SK-N-SH treated with all-trans-retinoic acid at 6 μM for 48 hours (cell line): ENCODE measurements at regions not wholly inside any gene's neighbourhood (a gene's known extent, or its start where the extent isn't known, plus 50 kb on each side); places are given as distances from the start of the nearest gene placed in this dataset.

Experiments
- ATAC-seq: fragments of 200-7000 bp; cut with Tn5 transposase; 3 replicates; pipeline ENCODE4 v1.9.1; 2020; ENCODE audit warnings: mild to moderate bottlenecking, moderate library complexity
- ARNTL ChIP-seq: fragments of 450-650 bp; formaldehyde crosslinking; IDR thresholded peaks from 2 replicates; pipeline ENCODE4 v1.5.0; 2020; ENCODE audit warnings: low read depth, mild to moderate bottlenecking, moderate library complexity, borderline replicate concordance
- BACH2 ChIP-seq: fragments of 250-450 bp; sonication (Bioruptor Pico); IDR thresholded peaks from 2 replicates; pipeline ENCODE4 v1.9.0; 2021; ENCODE audit warnings: mild to moderate bottlenecking, borderline replicate concordance
- CSDC2 ChIP-seq: fragments of 250-450 bp; sonication (Bioruptor Pico); IDR thresholded peaks from 2 replicates; pipeline ENCODE4 v1.5.0; 2020; ENCODE audit warnings: mild to moderate bottlenecking, moderate library complexity
- ESRRG ChIP-seq: fragments of 250-450 bp; sonication (Bioruptor Pico); IDR thresholded peaks from 2 replicates; pipeline ENCODE4 v1.6.1; 2021; ENCODE audit warnings: mild to moderate bottlenecking
- ISL1 ChIP-seq: fragments of 250-450 bp; sonication (Bioruptor Pico); IDR thresholded peaks from 2 replicates; pipeline ENCODE4 v2.1.2; 2022; ENCODE audit warnings: mild to moderate bottlenecking, moderate library complexity
- OSR1 ChIP-seq: fragments of 250-450 bp; sonication (Bioruptor Pico); IDR thresholded peaks from 2 replicates; pipeline ENCODE4 v1.8.0; 2022; ENCODE audit warnings: moderate library complexity, mild to moderate bottlenecking, inconsistent platforms
- PPARA ChIP-seq: fragments of 250-450 bp; sonication (Bioruptor Pico); IDR thresholded peaks from 2 replicates; pipeline ENCODE4 v1.5.0; 2020; ENCODE audit warnings: mild to moderate bottlenecking, borderline replicate concordance
- RARB ChIP-seq: fragments of 250-450 bp; sonication (Bioruptor Pico); IDR thresholded peaks from 2 replicates; pipeline ENCODE4 v1.8.0; 2021; ENCODE audit warnings: mild to moderate bottlenecking, moderate library complexity
- SNAI2 ChIP-seq: fragments of 250-450 bp; sonication (Bioruptor Pico); IDR thresholded peaks from 2 replicates; pipeline ENCODE4 v1.5.0; 2020; ENCODE audit warnings: mild to moderate bottlenecking, moderate library complexity
- TCF4 ChIP-seq: fragments of 250-450 bp; sonication (Bioruptor Pico); IDR thresholded peaks from 2 replicates; pipeline ENCODE4 v1.8.0; 2021; ENCODE audit warnings: mild to moderate bottlenecking, moderate library complexity, borderline replicate concordance
- TOX ChIP-seq: fragments of 250-450 bp; sonication (Bioruptor Pico); IDR thresholded peaks from 2 replicates; pipeline ENCODE4 v1.8.0; 2021; ENCODE audit warnings: mild to moderate bottlenecking, moderate library complexity, borderline replicate concordance
- ZFP3 ChIP-seq: fragments of 250-450 bp; sonication (Bioruptor Pico); IDR thresholded peaks from 2 replicates; pipeline ENCODE4 v1.5.0; 2020; ENCODE audit warnings: mild to moderate bottlenecking, moderate library complexity
- ZFP30 ChIP-seq: fragments of 450-650 bp; formaldehyde crosslinking; IDR thresholded peaks from 2 replicates; pipeline ENCODE4 v1.5.0; 2022; ENCODE audit warnings: mild to moderate bottlenecking, moderate library complexity
- ZNF565 ChIP-seq: fragments of 450-650 bp; formaldehyde crosslinking; conservative IDR thresholded peaks from 2 replicates; pipeline ENCODE4 v1.5.0; 2020; ENCODE audit warnings: low read depth, mild to moderate bottlenecking, moderate library complexity
- ZNF70 ChIP-seq: fragments of 450-650 bp; formaldehyde crosslinking; IDR thresholded peaks from 2 replicates; pipeline ENCODE4 v1.5.0; 2020; ENCODE audit warnings: mild to moderate bottlenecking, moderate library complexity
- ZNF8 ChIP-seq: fragments of 450-650 bp; formaldehyde crosslinking; IDR thresholded peaks from 2 replicates; pipeline ENCODE4 v1.5.0; 2020; ENCODE audit warnings: mild to moderate bottlenecking, moderate library complexity
- TF ChIP-seq, protein P1 (sequence below): fragments of 250-450 bp; sonication (Bioruptor Pico); IDR thresholded peaks from 2 replicates; pipeline ENCODE4 v1.5.1; 2021; ENCODE audit warnings: mild to moderate bottlenecking, moderate library complexity
- TF ChIP-seq, protein P2 (sequence below): fragments of 250-450 bp; sonication (Bioruptor Pico); IDR thresholded peaks from 2 replicates; pipeline ENCODE4 v1.8.0; 2021; ENCODE audit warnings: low read depth, mild to moderate bottlenecking, moderate library complexity, borderline replicate concordance
- TF ChIP-seq, protein P3 (sequence below): fragments of 250-450 bp; sonication (Bioruptor Pico); IDR thresholded peaks from 2 replicates; pipeline ENCODE4 v1.5.0; 2020; ENCODE audit warnings: mild to moderate bottlenecking, moderate library complexity
- TF ChIP-seq, protein P4 (sequence below): fragments of 250-450 bp; sonication (Bioruptor Pico); IDR thresholded peaks from 2 replicates; pipeline ENCODE4 v1.8.0; 2020; ENCODE audit warnings: mild to moderate bottlenecking, moderate library complexity, borderline replicate concordance

DNA sequence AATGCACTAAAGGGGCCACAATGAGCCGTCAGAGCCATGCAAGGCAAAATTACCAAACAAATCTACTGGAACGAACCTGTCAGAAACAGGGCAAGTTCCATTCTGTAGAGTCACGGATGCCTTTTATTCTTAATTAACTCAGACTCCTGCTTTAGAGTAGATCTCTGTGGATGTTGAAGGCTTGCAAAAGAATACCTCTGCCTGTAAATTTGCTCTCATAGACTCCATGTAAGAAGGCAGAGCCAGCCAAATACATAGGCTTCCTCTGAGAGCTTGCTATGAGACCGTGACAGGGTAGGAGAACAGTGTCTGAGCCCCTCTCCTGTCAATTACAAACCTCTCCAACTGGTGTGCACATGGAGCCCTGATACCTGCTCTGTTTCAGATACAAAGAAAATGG lies 787.9 kb upstream of the POM121L12 start:
- no peak for ATAC-seq
- TF ChIP-seq ZNF8 (CRISPR knock-in tag) (no peak), CSDC2 (no peak), ISL1 (CRISPR knock-in tag) (no peak), PPARA (CRISPR knock-in tag) (no peak), ESRRG (CRISPR knock-in tag) (no peak), ZFP3 (no peak), SNAI2 (CRISPR knock-in tag) (no peak), TCF4 (CRISPR knock-in tag) (no peak), ZFP30 (CRISPR knock-in tag) (no peak), ARNTL (CRISPR knock-in tag) (no peak), TOX (CRISPR knock-in tag) (no peak)
- TF ChIP-seq, protein P1, sequence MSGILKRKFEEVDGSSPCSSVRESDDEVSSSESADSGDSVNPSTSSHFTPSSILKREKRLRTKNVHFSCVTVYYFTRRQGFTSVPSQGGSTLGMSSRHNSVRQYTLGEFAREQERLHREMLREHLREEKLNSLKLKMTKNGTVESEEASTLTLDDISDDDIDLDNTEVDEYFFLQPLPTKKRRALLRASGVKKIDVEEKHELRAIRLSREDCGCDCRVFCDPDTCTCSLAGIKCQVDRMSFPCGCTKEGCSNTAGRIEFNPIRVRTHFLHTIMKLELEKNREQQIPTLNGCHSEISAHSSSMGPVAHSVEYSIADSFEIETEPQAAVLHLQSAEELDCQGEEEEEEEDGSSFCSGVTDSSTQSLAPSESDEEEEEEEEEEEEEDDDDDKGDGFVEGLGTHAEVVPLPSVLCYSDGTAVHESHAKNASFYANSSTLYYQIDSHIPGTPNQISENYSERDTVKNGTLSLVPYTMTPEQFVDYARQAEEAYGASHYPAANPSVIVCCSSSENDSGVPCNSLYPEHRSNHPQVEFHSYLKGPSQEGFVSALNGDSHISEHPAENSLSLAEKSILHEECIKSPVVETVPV (CRISPR knock-in tag) = no peak
- TF ChIP-seq, protein P2, sequence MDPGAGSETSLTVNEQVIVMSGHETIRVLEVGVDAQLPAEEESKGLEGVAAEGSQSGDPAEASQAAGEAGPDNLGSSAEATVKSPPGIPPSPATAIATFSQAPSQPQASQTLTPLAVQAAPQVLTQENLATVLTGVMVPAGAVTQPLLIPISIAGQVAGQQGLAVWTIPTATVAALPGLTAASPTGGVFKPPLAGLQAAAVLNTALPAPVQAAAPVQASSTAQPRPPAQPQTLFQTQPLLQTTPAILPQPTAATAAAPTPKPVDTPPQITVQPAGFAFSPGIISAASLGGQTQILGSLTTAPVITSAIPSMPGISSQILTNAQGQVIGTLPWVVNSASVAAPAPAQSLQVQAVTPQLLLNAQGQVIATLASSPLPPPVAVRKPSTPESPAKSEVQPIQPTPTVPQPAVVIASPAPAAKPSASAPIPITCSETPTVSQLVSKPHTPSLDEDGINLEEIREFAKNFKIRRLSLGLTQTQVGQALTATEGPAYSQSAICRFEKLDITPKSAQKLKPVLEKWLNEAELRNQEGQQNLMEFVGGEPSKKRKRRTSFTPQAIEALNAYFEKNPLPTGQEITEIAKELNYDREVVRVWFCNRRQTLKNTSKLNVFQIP (CRISPR knock-in tag) = no peak
- TF ChIP-seq, protein P3, sequence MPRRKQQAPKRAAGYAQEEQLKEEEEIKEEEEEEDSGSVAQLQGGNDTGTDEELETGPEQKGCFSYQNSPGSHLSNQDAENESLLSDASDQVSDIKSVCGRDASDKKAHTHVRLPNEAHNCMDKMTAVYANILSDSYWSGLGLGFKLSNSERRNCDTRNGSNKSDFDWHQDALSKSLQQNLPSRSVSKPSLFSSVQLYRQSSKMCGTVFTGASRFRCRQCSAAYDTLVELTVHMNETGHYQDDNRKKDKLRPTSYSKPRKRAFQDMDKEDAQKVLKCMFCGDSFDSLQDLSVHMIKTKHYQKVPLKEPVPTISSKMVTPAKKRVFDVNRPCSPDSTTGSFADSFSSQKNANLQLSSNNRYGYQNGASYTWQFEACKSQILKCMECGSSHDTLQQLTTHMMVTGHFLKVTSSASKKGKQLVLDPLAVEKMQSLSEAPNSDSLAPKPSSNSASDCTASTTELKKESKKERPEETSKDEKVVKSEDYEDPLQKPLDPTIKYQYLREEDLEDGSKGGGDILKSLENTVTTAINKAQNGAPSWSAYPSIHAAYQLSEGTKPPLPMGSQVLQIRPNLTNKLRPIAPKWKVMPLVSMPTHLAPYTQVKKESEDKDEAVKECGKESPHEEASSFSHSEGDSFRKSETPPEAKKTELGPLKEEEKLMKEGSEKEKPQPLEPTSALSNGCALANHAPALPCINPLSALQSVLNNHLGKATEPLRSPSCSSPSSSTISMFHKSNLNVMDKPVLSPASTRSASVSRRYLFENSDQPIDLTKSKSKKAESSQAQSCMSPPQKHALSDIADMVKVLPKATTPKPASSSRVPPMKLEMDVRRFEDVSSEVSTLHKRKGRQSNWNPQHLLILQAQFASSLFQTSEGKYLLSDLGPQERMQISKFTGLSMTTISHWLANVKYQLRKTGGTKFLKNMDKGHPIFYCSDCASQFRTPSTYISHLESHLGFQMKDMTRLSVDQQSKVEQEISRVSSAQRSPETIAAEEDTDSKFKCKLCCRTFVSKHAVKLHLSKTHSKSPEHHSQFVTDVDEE (CRISPR knock-in tag) = no peak
- TF ChIP-seq, protein P4, sequence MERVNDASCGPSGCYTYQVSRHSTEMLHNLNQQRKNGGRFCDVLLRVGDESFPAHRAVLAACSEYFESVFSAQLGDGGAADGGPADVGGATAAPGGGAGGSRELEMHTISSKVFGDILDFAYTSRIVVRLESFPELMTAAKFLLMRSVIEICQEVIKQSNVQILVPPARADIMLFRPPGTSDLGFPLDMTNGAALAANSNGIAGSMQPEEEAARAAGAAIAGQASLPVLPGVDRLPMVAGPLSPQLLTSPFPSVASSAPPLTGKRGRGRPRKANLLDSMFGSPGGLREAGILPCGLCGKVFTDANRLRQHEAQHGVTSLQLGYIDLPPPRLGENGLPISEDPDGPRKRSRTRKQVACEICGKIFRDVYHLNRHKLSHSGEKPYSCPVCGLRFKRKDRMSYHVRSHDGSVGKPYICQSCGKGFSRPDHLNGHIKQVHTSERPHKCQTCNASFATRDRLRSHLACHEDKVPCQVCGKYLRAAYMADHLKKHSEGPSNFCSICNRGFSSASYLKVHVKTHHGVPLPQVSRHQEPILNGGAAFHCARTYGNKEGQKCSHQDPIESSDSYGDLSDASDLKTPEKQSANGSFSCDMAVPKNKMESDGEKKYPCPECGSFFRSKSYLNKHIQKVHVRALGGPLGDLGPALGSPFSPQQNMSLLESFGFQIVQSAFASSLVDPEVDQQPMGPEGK = no peak

DNA sequence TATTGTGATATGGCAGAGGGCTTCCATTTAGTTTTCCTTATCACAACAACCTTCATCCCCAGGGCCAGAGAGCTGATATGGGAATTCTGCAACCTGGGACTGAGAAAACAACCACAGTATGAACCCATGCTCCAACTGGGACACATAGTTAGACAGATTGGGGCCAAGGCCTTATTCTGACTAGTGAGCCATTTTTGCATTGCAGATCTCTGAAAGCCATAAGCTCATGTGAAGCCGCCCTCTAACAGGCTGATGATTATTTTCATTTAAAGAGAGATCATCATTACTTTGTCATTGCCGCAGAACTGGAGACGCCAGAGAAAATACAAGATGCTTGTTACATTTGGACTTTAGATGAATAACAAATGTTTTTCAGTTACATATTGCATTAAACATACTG lies 791.7 kb upstream of the POM121L12 start:
- ATAC-seq = no peak
- no peak for TF ChIP-seq ZFP30 (CRISPR knock-in tag)
- TF ChIP-seq TCF4 (CRISPR knock-in tag) = no peak
- no peak for TF ChIP-seq RARB (CRISPR knock-in tag)
- no peak for TF ChIP-seq TOX (CRISPR knock-in tag)
- TF ChIP-seq BACH2 (CRISPR knock-in tag) = no peak
- no peak for TF ChIP-seq OSR1 (CRISPR knock-in tag)
- no peak for TF ChIP-seq ZNF565 (CRISPR knock-in tag)
- TF ChIP-seq CSDC2 = no peak
- TF ChIP-seq PPARA (CRISPR knock-in tag) = no peak
- TF ChIP-seq, protein P3 (CRISPR knock-in tag) = no peak
- no peak for TF ChIP-seq ISL1 (CRISPR knock-in tag)
- TF ChIP-seq, protein P1 (CRISPR knock-in tag) = no peak
- no peak for TF ChIP-seq ZNF70 (CRISPR knock-in tag)
- TF ChIP-seq ESRRG (CRISPR knock-in tag) = no peak
